IMR-90 (cell line): ENCODE measurements at regions not wholly inside any gene's neighbourhood (a gene's known extent, or its start where the extent isn't known, plus 50 kb on each side); places are given as distances from the start of the nearest gene placed in this dataset.

Source experiments
- BHLHE40 ChIP-seq: fragments of 150-350 bp; IDR thresholded peaks from 2 replicates; pipeline ENCODE4 v1.6.1; 2016; ENCODE audit warnings: mild to moderate bottlenecking, low read depth, low read length
- CEBPB ChIP-seq: IDR thresholded peaks from 2 replicates; pipeline ENCODE4 v1.6.1; 2012; ENCODE audit warnings: low read depth, low read length, improper control_type of control experiment
- CTCF ChIP-seq: conservative IDR thresholded peaks from 2 replicates; pipeline ENCODE4 v1.5.1; 2012; ENCODE audit warnings: mild to moderate bottlenecking, low read depth, low read length, improper control_type of control experiment
- ELK1 ChIP-seq: fragments of 150-350 bp; IDR thresholded peaks from 2 replicates; pipeline ENCODE4 v1.6.1; 2016; ENCODE audit warnings: low read depth, mild to moderate bottlenecking, low read length, moderate library complexity, borderline replicate concordance
- FOS ChIP-seq: fragments of 150-350 bp; IDR thresholded peaks from 2 replicates; pipeline ENCODE4 v1.6.1; 2016; ENCODE audit warnings: low read depth, low read length
- MAFK ChIP-seq: IDR thresholded peaks from 2 replicates; pipeline ENCODE4 v1.6.1; 2012; ENCODE audit warnings: low read depth, low read length, improper control_type of control experiment
- MAZ ChIP-seq: IDR thresholded peaks from 2 replicates; pipeline ENCODE4 v1.6.1; 2012; ENCODE audit warnings: low read depth, mild to moderate bottlenecking, low read length, improper control_type of control experiment, moderate library complexity, borderline replicate concordance
- MXI1 ChIP-seq: IDR thresholded peaks from 2 replicates; pipeline ENCODE4 v1.6.1; 2012; ENCODE audit warnings: low read depth, mild to moderate bottlenecking, low read length, moderate library complexity, borderline replicate concordance
- NFE2L2 ChIP-seq: fragments of 150-350 bp; IDR thresholded peaks from 2 replicates; pipeline ENCODE4 v1.6.1; 2016; ENCODE audit warnings: low read depth, mild to moderate bottlenecking, low read length
- POLR2A ChIP-seq: IDR thresholded peaks from 2 replicates; pipeline ENCODE4 v1.6.1; 2012; ENCODE audit warnings: mild to moderate bottlenecking, low read depth, low read length
- RAD21 ChIP-seq: IDR thresholded peaks from 2 replicates; pipeline ENCODE4 v1.6.1; 2012; ENCODE audit warnings: low read length, improper control_type of control experiment
- RFX5 ChIP-seq: IDR thresholded peaks from 2 replicates; pipeline ENCODE4 v1.8.0; 2012; ENCODE audit warnings: low read depth, mild to moderate bottlenecking, low read length, moderate library complexity
- SMC3 ChIP-seq: fragments of 150-350 bp; IDR thresholded peaks from 2 replicates; pipeline ENCODE4 v1.6.1; 2016; ENCODE audit warnings: low read depth, mild to moderate bottlenecking, antibody characterized with exemption, low read length, moderate library complexity

GRCh38 chr14:34254031-34254430 is 208.0 kb downstream of the SPTSSA start:
- no peak for TF ChIP-seq CTCF
- no peak for TF ChIP-seq SMC3
- no peak for TF ChIP-seq MAZ
- TF ChIP-seq MXI1, result no peak
- no peak for TF ChIP-seq CEBPB
- no peak for TF ChIP-seq POLR2A
- no peak for TF ChIP-seq RAD21
- no peak for TF ChIP-seq ELK1
- TF ChIP-seq RFX5, result no peak
- no peak for TF ChIP-seq BHLHE40
- TF ChIP-seq NFE2L2, result no peak
- TF ChIP-seq MAFK, result no peak
- no peak for TF ChIP-seq FOS
